K562 (cell line): ENCODE measurements at regions not wholly inside any gene's neighbourhood (a gene's known extent, or its start where the extent isn't known, plus 50 kb on each side); places are given as distances from the start of the nearest gene placed in this dataset.

Experiments
- ATAC-seq: fragments of 200-7000 bp; cut with Tn5 transposase; 3 replicates; pipeline ENCODE4 v1.9.1; 2020; ENCODE audit warnings: moderate library complexity
- BruUV-seq: library from RNA; stranded (reverse); fragments of 400-500 nt; replicated peaks from 2 replicates; lab custom pipeline; 2021; lab: Mats Ljungman, UMichigan
- CTCF ChIA-PET: fragments of 300-600 bp; formaldehyde crosslinking; extraction: SDS; loops from one replicate; lab custom pipeline; 2021; ENCODE audit warnings: low intra/inter-chr PET ratio; lab: Yijun Ruan, JAX
- POLR2A ChIA-PET: fragments of 300-600, 350-650 bp; sonication (Branson Sonifier 250); formaldehyde crosslinking; extraction: SDS; loops from one replicate; lab custom pipeline; 2021; ENCODE audit warnings: antibody characterized with exemption, inconsistent platforms; lab: Yijun Ruan, JAX
- DNase-seq, 4 experiments: peaks; one replicate each; pipeline versions ENCODE4 v3.0.0 to v3.0.0-alpha.2; 2011 to 2018; ENCODE audit warnings: low spot score in 3 of 4, mixed read lengths in 3 of 4; ENCODE audit errors: extremely low read depth in 1 of 4
- FAIRE-seq: peaks from 2 replicates; lab custom pipeline; 2011; peaks lifted over from hg19 to GRCh38; lab: Jason Lieb, UNC
- H2AFZ ChIP-seq: 2 replicates; pipeline ENCODE4 v1.6.0; 2011; ENCODE audit warnings: low read depth, low read length, control low read depth, inconsistent platforms
- H3K27ac ChIP-seq: fragments of 200-600 bp; 3 replicates; pipeline ENCODE4 v1.8.0; 2011; ENCODE audit warnings: low read depth, mild to moderate bottlenecking, control low read depth, inconsistent platforms, low read length, moderate library complexity, mixed read lengths; ENCODE audit errors: extremely low read depth
- H3K27me3 ChIP-seq, 2 experiments: fragments of 300-600 bp in 1 of 2; 2 replicates in 1 of 2; 3 replicates in 1 of 2; pipeline versions ENCODE4 v1.6.0 to v1.8.0; 2011; ENCODE audit warnings: inconsistent platforms in 2 of 2, low read length in 2 of 2, mild to moderate bottlenecking in 1 of 2, mixed read lengths in 1 of 2, moderate library complexity in 1 of 2; ENCODE audit not compliant: control insufficient read depth in 2 of 2, insufficient read depth in 2 of 2
- H3K36me3 ChIP-seq: fragments of 300-600 bp; 3 replicates; pipeline ENCODE4 v1.8.0; 2011; ENCODE audit warnings: mild to moderate bottlenecking, low read length, inconsistent platforms; ENCODE audit not compliant: control insufficient read depth, insufficient read depth
- H3K4me1 ChIP-seq, 2 experiments: fragments of 200-600 bp in 1 of 2; replicated peaks in 1 of 2; 2 replicates in 1 of 2; 3 replicates in 1 of 2; pipeline versions ENCODE4 v1.5.1 to v1.8.0; 2011; ENCODE audit warnings: inconsistent platforms in 2 of 2, low read length in 2 of 2, mild to moderate bottlenecking in 1 of 2, mixed read lengths in 1 of 2, moderate library complexity in 1 of 2; ENCODE audit not compliant: control insufficient read depth in 2 of 2, insufficient read depth in 2 of 2
- H3K4me2 ChIP-seq: 2 replicates; pipeline ENCODE4 v1.6.1; 2011; ENCODE audit warnings: low read length, control low read depth, inconsistent platforms, mixed read lengths; ENCODE audit not compliant: insufficient read depth
- H3K4me3 ChIP-seq: fragments of 200-600 bp; sonication (generic), shearing (Covaris generic); 2 replicates; pipeline ENCODE4 v1.5.1; 2016; ENCODE audit warnings: control low read depth, inconsistent platforms
- H3K79me2 ChIP-seq: fragments of 200-600 bp; 3 replicates; pipeline ENCODE4 v1.8.0; 2011; ENCODE audit warnings: low read length, inconsistent platforms; ENCODE audit not compliant: control insufficient read depth, insufficient read depth
- H3K9ac ChIP-seq, 2 experiments: 2 replicates each; pipeline versions ENCODE4 v1.6.0 to v1.6.1; 2011; ENCODE audit warnings: low read depth in 2 of 2, low read length in 2 of 2, control low read depth in 1 of 2, inconsistent platforms in 1 of 2, mild to moderate bottlenecking in 1 of 2, mixed read lengths in 1 of 2; ENCODE audit not compliant: insufficient read depth in 1 of 2
- H3K9me1 ChIP-seq: one replicate; pipeline ENCODE4 v1.6.0; 2011; ENCODE audit warnings: inconsistent platforms, mild to moderate bottlenecking, low read length, moderate library complexity; ENCODE audit not compliant: control insufficient read depth, insufficient read depth
- H3K9me3 ChIP-seq: replicated peaks from 2 replicates; pipeline ENCODE4 v1.5.1; 2011; ENCODE audit warnings: low read depth, low read length, inconsistent platforms; ENCODE audit not compliant: control insufficient read depth, insufficient read depth
- H4K20me1 ChIP-seq: replicated peaks from 2 replicates; pipeline ENCODE4 v1.6.1; 2011; ENCODE audit warnings: low read length, inconsistent platforms, mixed read lengths; ENCODE audit not compliant: control insufficient read depth, insufficient read depth
- CBFA2T2 ChIP-seq: fragments of 450-650 bp; conservative IDR thresholded peaks from 2 replicates; pipeline ENCODE4 v1.6.1; 2017; ENCODE audit warnings: mild to moderate bottlenecking
- HCFC1 ChIP-seq: IDR thresholded peaks from 2 replicates; pipeline ENCODE4 v1.6.1; 2012; ENCODE audit warnings: low read depth, low read length, improper control_type of control experiment
- HMG20B ChIP-seq: fragments of 250-450 bp; sonication (Bioruptor Pico); IDR thresholded peaks from 2 replicates; pipeline ENCODE4 v1.5.0; 2021; ENCODE audit warnings: mild to moderate bottlenecking
- HNRNPLL ChIP-seq: fragments of 200-400 bp; formaldehyde crosslinking; IDR thresholded peaks from 2 replicates; pipeline ENCODE4 v1.6.1; 2017; ENCODE audit warnings: low read length, low read depth, mild to moderate bottlenecking; ENCODE audit not compliant: poor library complexity, severe bottlenecking
- KDM2B ChIP-seq: fragments of 250-450 bp; sonication (Bioruptor Pico); IDR thresholded peaks from 2 replicates; pipeline ENCODE4 v1.8.0; 2021; ENCODE audit warnings: mild to moderate bottlenecking, moderate library complexity
- MBD1 ChIP-seq: fragments of 250-450 bp; sonication (Bioruptor Pico); IDR thresholded peaks from 2 replicates; pipeline ENCODE4 v1.8.0; 2022; ENCODE audit warnings: inconsistent platforms
- MCM2 ChIP-seq: fragments of 450-650 bp; IDR thresholded peaks from 2 replicates; pipeline ENCODE4 v1.6.1; 2017; ENCODE audit warnings: low read depth, mild to moderate bottlenecking
- NFIX ChIP-seq: fragments of 250-450 bp; sonication (Bioruptor Pico); IDR thresholded peaks from 2 replicates; pipeline ENCODE4 v1.4.0; 2020; ENCODE audit warnings: low read depth, mild to moderate bottlenecking, moderate library complexity
- RFX5 ChIP-seq: IDR thresholded peaks from 2 replicates; pipeline ENCODE4 v1.6.1; 2011; ENCODE audit warnings: low read depth, mild to moderate bottlenecking, improper control_type of control experiment, low read length
- THAP7 ChIP-seq: fragments of 250-450 bp; sonication (Bioruptor Pico); IDR thresholded peaks from 2 replicates; pipeline ENCODE4 v1.5.0; 2021
- ZNF444 ChIP-seq: fragments of 250-450 bp; sonication (Bioruptor Pico); IDR thresholded peaks from 2 replicates; pipeline ENCODE4 v1.4.0; 2020; ENCODE audit warnings: mild to moderate bottlenecking, moderate library complexity
- ZNF76 ChIP-seq: fragments of 250-450 bp; sonication (Bioruptor Pico); IDR thresholded peaks from 2 replicates; pipeline ENCODE4 v1.4.0; 2020; ENCODE audit warnings: mild to moderate bottlenecking, moderate library complexity, borderline replicate concordance
- WGBS: fragments of 100-300 bp; shearing (Covaris generic); methylation state at CpG from one replicate; pipeline ENCODE4 v1.1.6; 2016; ENCODE audit warnings: low coverage, mixed read lengths; ENCODE audit not compliant: insufficient coverage; ENCODE audit errors: missing lambda C conversion rate; 5-methylcytosine and 5-hydroxymethylcytosine counted together
- in situ Hi-C: fragments of 300-500 bp; cut with MboI; formaldehyde crosslinking; loops from 4 replicates; pipeline ENCODE4 v1.15.0; 2018; ENCODE audit warnings: inconsistent platforms, mixed read lengths
- intact Hi-C: fragments of 100-400 bp; cut with micrococcal nuclease; formaldehyde crosslinking; loops from 2 replicates; pipeline ENCODE4 v1.14.2; 2022
- TF ChIP-seq, protein P1 (sequence below): sonication (generic); formaldehyde crosslinking; IDR thresholded peaks from 2 replicates; pipeline ENCODE4 v1.5.0; 2020; ENCODE audit warnings: missing genetic modification reagents
- TF ChIP-seq, protein P2 (sequence below): fragments of 450-650 bp; IDR thresholded peaks from 2 replicates; pipeline ENCODE4 v1.6.1; 2018; ENCODE audit not compliant: partially characterized antibody
- TF ChIP-seq, protein P3 (sequence below), 2 experiments: IDR thresholded peaks; 2 replicates each; pipeline ENCODE4 v1.6.1; 2011; ENCODE audit warnings: borderline replicate concordance in 1 of 2, control low read depth in 1 of 2, low read depth in 1 of 2, low read length in 1 of 2, mild to moderate bottlenecking in 1 of 2, mixed read lengths in 1 of 2, moderate library complexity in 1 of 2; ENCODE audit not compliant: insufficient read depth in 1 of 2, insufficient read length in 1 of 2, poor library complexity in 1 of 2, severe bottlenecking in 1 of 2; ENCODE audit errors: extremely low read depth in 1 of 2

DNA sequence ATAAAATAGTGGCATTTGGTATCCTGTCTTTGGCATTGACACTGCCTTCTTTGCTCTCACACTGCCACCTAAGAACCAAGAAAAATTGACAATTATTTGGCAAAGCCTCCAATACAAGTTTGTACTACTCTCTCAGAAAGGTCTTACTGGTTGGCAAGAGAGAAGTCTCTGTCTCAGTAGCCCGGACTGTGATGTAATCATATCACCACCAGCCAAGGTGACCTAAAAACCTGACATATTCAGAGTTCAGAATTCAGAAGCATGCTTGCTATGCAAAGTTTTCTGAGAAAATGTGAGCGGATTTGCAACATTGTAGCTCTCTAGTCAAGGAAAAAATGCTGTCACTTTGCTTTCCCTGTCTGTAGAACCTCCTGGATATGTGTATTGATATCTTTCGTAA is 196.0 kb downstream of the CDH7 start (continued):
- no peak for TF ChIP-seq MBD1
- TF ChIP-seq, protein P1, sequence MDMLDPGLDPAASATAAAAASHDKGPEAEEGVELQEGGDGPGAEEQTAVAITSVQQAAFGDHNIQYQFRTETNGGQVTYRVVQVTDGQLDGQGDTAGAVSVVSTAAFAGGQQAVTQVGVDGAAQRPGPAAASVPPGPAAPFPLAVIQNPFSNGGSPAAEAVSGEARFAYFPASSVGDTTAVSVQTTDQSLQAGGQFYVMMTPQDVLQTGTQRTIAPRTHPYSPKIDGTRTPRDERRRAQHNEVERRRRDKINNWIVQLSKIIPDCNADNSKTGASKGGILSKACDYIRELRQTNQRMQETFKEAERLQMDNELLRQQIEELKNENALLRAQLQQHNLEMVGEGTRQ, result no peak
- no peak for TF ChIP-seq ZNF444 (CRISPR knock-in tag)
- no peak for TF ChIP-seq HCFC1
- TF ChIP-seq MCM2, result no peak
- TF ChIP-seq RFX5, result no peak

DNA sequence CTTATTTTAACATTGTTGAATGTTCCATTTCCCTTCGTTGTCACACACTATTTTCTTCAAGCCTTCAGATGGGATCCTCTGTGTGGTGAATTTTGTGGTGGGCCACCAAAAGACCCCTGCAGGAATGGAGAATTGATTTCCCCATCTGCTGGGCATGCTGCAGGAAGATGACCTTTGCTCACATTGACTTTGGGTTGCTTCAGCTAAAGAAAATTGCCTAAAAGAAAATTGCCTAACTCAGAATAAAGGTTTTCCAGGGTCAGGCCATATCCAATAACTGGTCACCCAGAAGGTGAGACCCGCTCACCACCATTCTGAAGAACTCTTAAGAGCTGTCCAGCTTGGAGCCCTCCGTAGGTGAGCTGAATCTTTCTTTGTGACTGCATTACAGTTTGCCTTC is 192.5 kb downstream of the CDH7 start:
- Histone ChIP-seq H3K4me2 (no peak overlapping the region), H4K20me1 (no peaks in the 10 kb centered on the region), H2AFZ (no peak overlapping the region), H3K4me3 (no peak overlapping the region), H3K9me1 (no peaks in the 10 kb centered on the region), H3K36me3 (no peaks in the 10 kb centered on the region), H3K27me3 (no peaks in the 10 kb centered on the region), H3K4me1 (no peaks in the 10 kb centered on the region), H3K9me3 (no peaks in the 10 kb centered on the region), H3K27ac (no peak overlapping the region), H3K79me2 (no peaks in the 10 kb centered on the region), H3K9ac (no peak overlapping the region)
- no peak for TF ChIP-seq CBFA2T2
- no peak for TF ChIP-seq THAP7 (CRISPR knock-in tag)
- no peak for TF ChIP-seq NFIX (CRISPR knock-in tag)
- TF ChIP-seq HNRNPLL, result no peak
- no peak for TF ChIP-seq ZNF76 (CRISPR knock-in tag)
- no peak for TF ChIP-seq KDM2B
- TF ChIP-seq, protein P2, sequence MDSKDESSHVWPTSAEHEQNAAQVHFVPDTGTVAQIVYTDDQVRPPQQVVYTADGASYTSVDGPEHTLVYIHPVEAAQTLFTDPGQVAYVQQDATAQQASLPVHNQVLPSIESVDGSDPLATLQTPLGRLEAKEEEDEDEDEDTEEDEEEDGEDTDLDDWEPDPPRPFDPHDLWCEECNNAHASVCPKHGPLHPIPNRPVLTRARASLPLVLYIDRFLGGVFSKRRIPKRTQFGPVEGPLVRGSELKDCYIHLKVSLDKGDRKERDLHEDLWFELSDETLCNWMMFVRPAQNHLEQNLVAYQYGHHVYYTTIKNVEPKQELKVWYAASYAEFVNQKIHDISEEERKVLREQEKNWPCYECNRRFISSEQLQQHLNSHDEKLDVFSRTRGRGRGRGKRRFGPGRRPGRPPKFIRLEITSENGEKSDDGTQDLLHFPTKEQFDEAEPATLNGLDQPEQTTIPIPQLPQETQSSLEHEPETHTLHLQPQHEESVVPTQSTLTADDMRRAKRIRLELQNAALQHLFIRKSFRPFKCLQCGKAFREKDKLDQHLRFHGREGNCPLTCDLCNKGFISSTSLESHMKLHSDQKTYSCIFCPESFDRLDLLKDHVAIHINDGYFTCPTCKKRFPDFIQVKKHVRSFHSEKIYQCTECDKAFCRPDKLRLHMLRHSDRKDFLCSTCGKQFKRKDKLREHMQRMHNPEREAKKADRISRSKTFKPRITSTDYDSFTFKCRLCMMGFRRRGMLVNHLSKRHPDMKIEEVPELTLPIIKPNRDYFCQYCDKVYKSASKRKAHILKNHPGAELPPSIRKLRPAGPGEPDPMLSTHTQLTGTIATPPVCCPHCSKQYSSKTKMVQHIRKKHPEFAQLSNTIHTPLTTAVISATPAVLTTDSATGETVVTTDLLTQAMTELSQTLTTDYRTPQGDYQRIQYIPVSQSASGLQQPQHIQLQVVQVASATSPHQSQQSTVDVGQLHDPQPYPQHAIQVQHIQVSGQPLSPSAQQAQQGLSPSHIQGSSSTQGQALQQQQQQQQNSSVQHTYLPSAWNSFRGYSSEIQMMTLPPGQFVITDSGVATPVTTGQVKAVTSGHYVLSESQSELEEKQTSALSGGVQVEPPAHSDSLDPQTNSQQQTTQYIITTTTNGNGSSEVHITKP, result no peak
- TF ChIP-seq, protein P3, sequence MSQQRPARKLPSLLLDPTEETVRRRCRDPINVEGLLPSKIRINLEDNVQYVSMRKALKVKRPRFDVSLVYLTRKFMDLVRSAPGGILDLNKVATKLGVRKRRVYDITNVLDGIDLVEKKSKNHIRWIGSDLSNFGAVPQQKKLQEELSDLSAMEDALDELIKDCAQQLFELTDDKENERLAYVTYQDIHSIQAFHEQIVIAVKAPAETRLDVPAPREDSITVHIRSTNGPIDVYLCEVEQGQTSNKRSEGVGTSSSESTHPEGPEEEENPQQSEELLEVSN (IDR thresholded peaks at IDR 0.05; ENCODE audit: borderline replicate concordance in 1 of 2, extremely low read depth in 1 of 2, insufficient read depth in 1 of 2, insufficient read length in 1 of 2, low read depth in 1 of 2, low read length in 1 of 2, poor library complexity in 1 of 2, severe bottlenecking in 1 of 2), result no peak
- TF ChIP-seq HMG20B (CRISPR knock-in tag), result no peak
- BruUV-seq, result no TSS peak
- intact Hi-C loops (no loop called here), in situ Hi-C loops (no loop called here)
- WGBS, result 0% methylated on average over 3 of the region's 3 CpGs
- ChIA-PET CTCF (no interaction called here), POLR2A (no interaction called here)
- DNase-seq, result no peak
- no peak for FAIRE-seq
- no peak for ATAC-seq
